Heart left ventricle (tissue), 16 donors: ENCODE measurements at regions not wholly inside any gene's neighbourhood (a gene's known extent, or its start where the extent isn't known, plus 50 kb on each side); places are given as distances from the start of the nearest gene placed in this dataset.

ENCODE experiments used
- ATAC-seq, 4 donors: fragments of 200-7000 bp; cut with Tn5 transposase; one replicate each; pipeline ENCODE4 v1.9.1; 2020 to 2022; ENCODE audit warnings: moderate library complexity in 4 of 4, mild to moderate bottlenecking in 3 of 4, moderate number of reproducible peaks in 1 of 4
- DNase-seq, 5 donors: peaks; one replicate each; pipeline ENCODE4 v3.0.0-alpha.2; 2020
- H3K27ac ChIP-seq, 12 donors: fragments of 200-600 bp; sonication (generic) in 4 of 12; one replicate each; pipeline versions ENCODE4 v1.5.0 to v1.8.0; 2016 to 2022; ENCODE audit warnings: mild to moderate bottlenecking in 2 of 12
- H3K27me3 ChIP-seq, 9 donors: fragments of 200-600 bp; sonication (generic) in 2 of 9; one replicate each; pipeline versions ENCODE4 v1.5.1 to v1.8.0; 2016 to 2022; ENCODE audit warnings: mild to moderate bottlenecking in 3 of 9
- H3K36me3 ChIP-seq, 9 donors: fragments of 200-600 bp; sonication (generic) in 2 of 9; one replicate each; pipeline versions ENCODE4 v1.5.0 to v1.8.0; 2018 to 2022; ENCODE audit warnings: mild to moderate bottlenecking in 2 of 9
- H3K4me1 ChIP-seq, 12 donors: fragments of 200-600 bp; sonication (generic) in 4 of 12; one replicate each; pipeline versions ENCODE4 v1.5.0 to v1.8.0; 2016 to 2022; ENCODE audit warnings: mild to moderate bottlenecking in 3 of 12
- H3K4me3 ChIP-seq, 12 donors: fragments of 200-600 bp; sonication (generic) in 4 of 12; one replicate each; pipeline versions ENCODE4 v1.5.0 to v1.8.0; 2017 to 2022; ENCODE audit warnings: mild to moderate bottlenecking in 9 of 12, moderate library complexity in 4 of 12
- H3K9me3 ChIP-seq, 12 donors: fragments of 200-600 bp; sonication (generic) in 4 of 12; one replicate each; pipeline versions ENCODE4 v1.5.0 to v1.8.0; 2016 to 2022; ENCODE audit warnings: mild to moderate bottlenecking in 1 of 12
- POLR2A ChIP-seq, 2 donors: fragments of 450-650 bp; IDR thresholded peaks; one replicate each; pipeline ENCODE4 v1.6.1; 2017; ENCODE audit warnings: antibody characterized with exemption in 2 of 2, mild to moderate bottlenecking in 2 of 2, moderate library complexity in 2 of 2
- WGBS, 4 donors: extraction: QIAGEN DNeasy Blood & Tissue Kit in 2 of 4; methylation state at CpG; one replicate each; pipeline versions ENCODE4 v1.1.5 to v1.1.7; 2013 to 2018; 5-methylcytosine and 5-hydroxymethylcytosine counted together
- intact Hi-C, 10 donors: fragments of 100-400 bp; cut with DNase I; formaldehyde crosslinking; loops; one replicate each; pipeline versions ENCODE4 v1.11.1 to v1.14.2; 2022
- TF ChIP-seq, protein P1 (sequence below), 12 donors: fragments of 200-600 bp; sonication (generic) in 4 of 12; IDR thresholded peaks; one replicate each; pipeline versions ENCODE4 v1.5.0 to v1.8.0; 2018 to 2022; ENCODE audit warnings: antibody characterized with exemption in 12 of 12, mild to moderate bottlenecking in 5 of 12
- donor health status: ischemic (EF 13 %, LVEDD 7.1; RV severe dilation, severe dysfunction).
- donor health status: healthy with polysubstance abuse.
- donor health status: DM: no; HTN: yes; CAD: no.
- donor health status: DM: no; HTN: no; CAD: no.
- donor health status: ischemic (EF 25% LVEDD 6.9; RV normal size, moderate dysfunction).
- donor health status: ischemic (EF 25% LVEDD 5.7; RV mildly dilated, moderate dysfunction).
- donor health status: healthy.
- donor health status: DM: yes; HTN: yes; CAD: no.
- donor health status: ischemic (EF 35%, LVEDD 5.7; RV mildly dilated, moderate dysfunction).
- donor health status: nonischemic (EF 11% LVEDD 7.7; RV severe dilation, severe dysfunction).
- donor health status: DM: yes; HTN: yes; CAD: no.
- donor health status: PGD.
- donor health status: ischemic (EF 29% LVEDD 5.4; RV normal size, mild dysfunction).
- donor health status: nonischemic (EF 23%, LVEDD 6.1; RV moderate dilation, normal function).

DNA sequence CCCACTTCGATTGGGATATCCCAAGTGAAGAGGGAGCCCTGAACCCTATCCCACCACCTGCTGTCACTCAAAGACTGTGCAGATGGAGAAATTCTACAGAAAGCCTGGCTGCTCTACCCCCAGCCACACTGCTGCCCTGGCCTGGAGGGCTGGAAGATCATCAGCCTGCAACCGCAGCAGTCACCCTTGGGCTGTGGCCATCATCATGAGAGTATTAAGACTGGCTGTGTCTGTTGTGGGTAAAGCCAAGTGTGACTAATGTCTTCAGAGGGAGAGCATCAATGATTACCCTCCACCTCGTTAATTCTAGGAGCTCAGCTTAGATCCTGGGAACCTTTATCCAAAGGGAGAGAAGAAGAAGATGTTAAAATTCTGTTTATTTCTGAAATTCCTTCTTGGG is 221.5 kb downstream of the TFCP2L1 start:
- ATAC-seq (no peak), DNase-seq (peak in 1 of 5 donors; percentile 22)
- intact Hi-C loops = no loop called here
- Histone ChIP-seq H3K27me3 (peaks cover 0 to 38% (median 0%) of the 10 kb centered on the region in 9 donors), H3K36me3 (no peaks in the 10 kb centered on the region), H3K27ac (no peak overlapping the region), H3K4me3 (no peak overlapping the region), H3K4me1 (no peaks in the 10 kb centered on the region), H3K9me3 (no peaks in the 10 kb centered on the region)
- WGBS, 4 donors = 73 to 84% (median 77%) methylated on average over 3 of the region's 3 CpGs
- TF ChIP-seq, protein P1, sequence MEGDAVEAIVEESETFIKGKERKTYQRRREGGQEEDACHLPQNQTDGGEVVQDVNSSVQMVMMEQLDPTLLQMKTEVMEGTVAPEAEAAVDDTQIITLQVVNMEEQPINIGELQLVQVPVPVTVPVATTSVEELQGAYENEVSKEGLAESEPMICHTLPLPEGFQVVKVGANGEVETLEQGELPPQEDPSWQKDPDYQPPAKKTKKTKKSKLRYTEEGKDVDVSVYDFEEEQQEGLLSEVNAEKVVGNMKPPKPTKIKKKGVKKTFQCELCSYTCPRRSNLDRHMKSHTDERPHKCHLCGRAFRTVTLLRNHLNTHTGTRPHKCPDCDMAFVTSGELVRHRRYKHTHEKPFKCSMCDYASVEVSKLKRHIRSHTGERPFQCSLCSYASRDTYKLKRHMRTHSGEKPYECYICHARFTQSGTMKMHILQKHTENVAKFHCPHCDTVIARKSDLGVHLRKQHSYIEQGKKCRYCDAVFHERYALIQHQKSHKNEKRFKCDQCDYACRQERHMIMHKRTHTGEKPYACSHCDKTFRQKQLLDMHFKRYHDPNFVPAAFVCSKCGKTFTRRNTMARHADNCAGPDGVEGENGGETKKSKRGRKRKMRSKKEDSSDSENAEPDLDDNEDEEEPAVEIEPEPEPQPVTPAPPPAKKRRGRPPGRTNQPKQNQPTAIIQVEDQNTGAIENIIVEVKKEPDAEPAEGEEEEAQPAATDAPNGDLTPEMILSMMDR (IDR thresholded peaks at IDR 0.05) = no peak
- no peak for TF ChIP-seq POLR2A (IDR thresholded peaks at IDR 0.05)

DNA sequence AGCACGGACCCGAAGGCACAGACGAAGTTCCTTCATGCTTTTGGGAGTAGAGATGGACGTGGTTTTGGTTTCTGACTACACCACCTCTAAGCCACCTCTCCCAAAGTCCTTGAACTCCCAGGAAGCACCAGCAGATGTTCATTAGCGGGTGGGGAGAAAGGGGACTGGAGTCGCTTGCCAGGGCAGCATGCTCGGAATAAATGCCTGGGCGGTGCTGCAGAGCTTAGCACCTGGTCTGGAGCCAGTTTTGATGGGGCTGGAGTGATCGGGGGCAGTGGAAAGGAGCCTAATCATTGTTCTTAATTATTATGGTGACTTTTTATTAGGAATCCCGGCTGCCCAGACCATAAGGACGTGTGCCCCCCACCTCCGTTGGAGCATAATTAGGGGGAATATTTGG is 220.8 kb downstream of the TFCP2L1 start:
- TF ChIP-seq, protein P1 (IDR thresholded peaks at IDR 0.05) = no peak
- TF ChIP-seq POLR2A (IDR thresholded peaks at IDR 0.05) = no peak
- H3K4me3 ChIP-seq = no peak overlapping the region
- peaks cover 0 to 38% (median 0%) of the 10 kb centered on the region in 9 donors for H3K27me3 ChIP-seq
- ATAC-seq (no peak), DNase-seq (peak in 1 of 5 donors; percentile 11)
- H3K27ac ChIP-seq = no peak overlapping the region
- no peaks in the 10 kb centered on the region for H3K4me1 ChIP-seq
- WGBS, 4 donors = 81 to 89% (median 83%) methylated on average over 12 of the region's 12 CpGs
- intact Hi-C loops = no loop called here
- no peaks in the 10 kb centered on the region for H3K36me3 ChIP-seq
- H3K9me3 ChIP-seq = no peaks in the 10 kb centered on the region

DNA sequence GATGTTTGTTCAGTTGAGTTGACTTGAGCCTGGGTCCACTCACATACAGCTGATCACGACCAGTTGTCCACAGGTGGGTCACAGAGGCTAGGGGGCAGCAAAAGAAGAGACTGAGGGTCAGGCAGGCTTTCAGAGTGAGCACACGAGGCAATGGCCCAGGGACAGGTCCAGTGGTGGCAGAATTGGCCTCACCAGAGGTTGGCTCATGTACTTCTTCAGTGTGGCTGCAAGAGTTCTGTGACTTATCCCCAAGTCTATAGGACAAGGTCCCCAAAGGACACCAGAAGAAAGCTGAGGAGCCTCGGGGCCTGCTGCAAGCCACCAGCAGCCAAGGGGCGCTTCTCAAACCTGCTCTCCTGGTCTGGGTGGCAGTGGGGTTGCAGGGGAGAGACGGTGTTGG is 219.8 kb downstream of the TFCP2L1 start:
- WGBS, 4 donors = 88 to 90% (median 88%) methylated on average over 5 of the region's 5 CpGs
- H3K27me3 ChIP-seq = peaks cover 0 to 38% (median 0%) of the 10 kb centered on the region in 9 donors
- intact Hi-C loops = no loop called here

DNA sequence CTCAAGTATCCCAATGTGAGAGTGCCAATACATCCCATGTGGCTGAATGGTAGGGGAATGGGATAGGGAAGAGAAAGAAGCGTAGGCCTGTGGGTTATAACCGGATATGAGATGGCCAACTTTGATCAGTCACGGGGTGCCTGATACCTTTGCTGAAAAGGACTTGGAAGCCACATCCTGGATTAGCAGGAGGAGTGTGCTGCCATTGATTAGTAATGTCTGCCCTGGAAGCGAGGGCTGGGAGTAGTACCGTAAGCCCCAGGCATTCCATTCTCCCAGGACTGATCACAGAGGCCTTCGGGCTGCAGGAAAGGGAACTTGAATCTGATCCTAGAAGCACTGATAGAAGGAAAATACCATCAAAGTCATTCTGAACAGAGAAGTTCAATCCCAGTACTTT is 218.5 kb downstream of the TFCP2L1 start:
- ATAC-seq (no peak), DNase-seq (no peak)
- Histone ChIP-seq H3K27ac (no peak overlapping the region), H3K4me1 (peaks cover 0 to 3% (median 0%) of the 10 kb centered on the region in 12 donors), H3K27me3 (peaks cover 0 to 42% (median 4%) of the 10 kb centered on the region in 9 donors), H3K9me3 (no peaks in the 10 kb centered on the region), H3K4me3 (no peak overlapping the region), H3K36me3 (no peaks in the 10 kb centered on the region)
- 76 to 86% (median 80%) methylated on average over 6 of the region's 6 CpGs for WGBS, 4 donors
- TF ChIP-seq, protein P1 (IDR thresholded peaks at IDR 0.05) = no peak
- TF ChIP-seq POLR2A (IDR thresholded peaks at IDR 0.05) = no peak
- intact Hi-C loops = no loop called here

More for the DNA sequence above, 219.8 kb downstream of the TFCP2L1 start:
- ATAC-seq (no peak), DNase-seq (no peak)
- no peaks in the 10 kb centered on the region for H3K36me3 ChIP-seq
- no peak for TF ChIP-seq POLR2A (IDR thresholded peaks at IDR 0.05)
- TF ChIP-seq, protein P1 (IDR thresholded peaks at IDR 0.05) = no peak
- H3K9me3 ChIP-seq = no peaks in the 10 kb centered on the region
- H3K27ac ChIP-seq = no peak overlapping the region
- H3K4me1 ChIP-seq = no peaks in the 10 kb centered on the region
- H3K4me3 ChIP-seq = no peak overlapping the region
